ENCODE measurements at regions not wholly inside any gene's neighbourhood (a gene's known extent, or its start where the extent isn't known, plus 50 kb on each side); places are given as distances from the start of the nearest gene placed in this dataset.
"Not testable (repeated sequence)": the region's sequence is repeated elsewhere in the genome, so short reads cannot be mapped to it uniquely, and the experiment has no call there.

DNA sequence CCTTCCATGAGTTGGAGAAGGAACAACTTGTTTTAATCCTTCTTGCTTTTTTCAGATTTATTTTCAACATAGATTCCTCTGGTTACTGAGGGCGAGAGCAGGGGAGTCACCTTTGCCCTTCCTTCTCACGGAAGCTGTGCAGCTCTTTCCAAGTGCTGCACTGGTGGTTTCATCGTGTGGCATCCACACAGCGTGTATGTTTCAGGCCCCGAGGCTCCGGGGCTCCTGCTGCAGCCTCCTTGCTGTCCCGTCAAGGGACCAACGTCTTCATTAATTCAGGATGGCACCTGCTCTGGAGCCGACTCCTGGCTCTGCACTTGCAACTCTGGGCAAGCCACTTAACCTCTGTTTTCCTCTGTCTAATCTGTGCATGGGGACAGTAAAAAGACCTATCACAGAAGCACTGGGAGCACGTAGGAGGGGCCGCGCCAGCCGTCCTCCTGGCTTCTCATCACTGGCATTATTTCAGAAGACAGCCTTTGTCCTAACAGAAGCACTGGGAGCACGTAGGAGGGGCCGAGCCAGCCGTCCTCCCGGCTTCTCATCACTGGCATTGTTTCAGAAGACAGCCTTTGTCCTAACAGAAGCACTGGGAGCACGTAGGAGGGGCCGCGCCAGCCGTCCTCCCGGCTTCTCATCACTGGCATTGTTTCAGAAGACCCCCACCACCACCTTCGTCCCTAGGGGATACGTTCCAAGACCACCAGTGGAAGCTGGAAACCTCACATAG, 117.8 kb upstream of the NKX1-1 start:
- TF ChIP-seq, protein P1, sequence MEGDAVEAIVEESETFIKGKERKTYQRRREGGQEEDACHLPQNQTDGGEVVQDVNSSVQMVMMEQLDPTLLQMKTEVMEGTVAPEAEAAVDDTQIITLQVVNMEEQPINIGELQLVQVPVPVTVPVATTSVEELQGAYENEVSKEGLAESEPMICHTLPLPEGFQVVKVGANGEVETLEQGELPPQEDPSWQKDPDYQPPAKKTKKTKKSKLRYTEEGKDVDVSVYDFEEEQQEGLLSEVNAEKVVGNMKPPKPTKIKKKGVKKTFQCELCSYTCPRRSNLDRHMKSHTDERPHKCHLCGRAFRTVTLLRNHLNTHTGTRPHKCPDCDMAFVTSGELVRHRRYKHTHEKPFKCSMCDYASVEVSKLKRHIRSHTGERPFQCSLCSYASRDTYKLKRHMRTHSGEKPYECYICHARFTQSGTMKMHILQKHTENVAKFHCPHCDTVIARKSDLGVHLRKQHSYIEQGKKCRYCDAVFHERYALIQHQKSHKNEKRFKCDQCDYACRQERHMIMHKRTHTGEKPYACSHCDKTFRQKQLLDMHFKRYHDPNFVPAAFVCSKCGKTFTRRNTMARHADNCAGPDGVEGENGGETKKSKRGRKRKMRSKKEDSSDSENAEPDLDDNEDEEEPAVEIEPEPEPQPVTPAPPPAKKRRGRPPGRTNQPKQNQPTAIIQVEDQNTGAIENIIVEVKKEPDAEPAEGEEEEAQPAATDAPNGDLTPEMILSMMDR (IDR thresholded peaks at IDR 0.05; ENCODE audit: low read depth, low read length), result no peak
- ChIA-PET CTCF (no interaction called here), POLR2A (no interaction called here)
- peaks cover 31% of the 10 kb centered on the region for H3K27me3 ChIP-seq (ENCODE audit: control insufficient read depth, insufficient read depth, low read length)
- H3K4me3 ChIP-seq (ENCODE audit: low read depth, low read length), result no peak overlapping the region
- no peak overlapping the region for H3K27ac ChIP-seq (ENCODE audit: low read depth, low read length)
- peaks cover 18% of the 10 kb centered on the region; the same call in 1 of the 2 replicates for H3K9me3 ChIP-seq (ENCODE audit: control insufficient read depth, insufficient read depth, low read length)
- DNase-seq (ENCODE audit: low read depth, low spot score), result no peak

DNA sequence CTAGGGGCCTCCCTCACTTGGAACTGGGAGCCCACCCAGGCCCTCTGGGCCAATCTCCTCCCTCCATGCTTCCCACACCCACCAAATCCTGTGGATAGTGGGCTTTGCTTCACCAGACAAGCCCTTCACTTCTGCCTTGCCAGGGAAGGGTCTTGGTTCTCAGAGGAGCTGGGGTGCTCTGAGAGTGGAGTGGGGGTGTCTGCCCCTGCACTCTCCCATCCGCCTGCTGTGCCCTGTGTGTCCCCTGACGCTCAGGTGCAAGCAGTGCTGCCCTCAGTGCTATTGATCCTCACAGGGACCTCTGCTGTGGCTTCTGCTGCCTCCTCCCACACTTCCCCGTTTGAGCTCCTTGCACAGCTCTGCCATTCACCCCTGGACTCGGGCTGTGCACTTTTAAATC, 117.3 kb upstream of the NKX1-1 start:
- TF ChIP-seq, protein P1 (IDR thresholded peaks at IDR 0.05; ENCODE audit: low read depth, low read length), result no peak
- peaks cover 18% of the 10 kb centered on the region; the same call in 1 of the 2 replicates for H3K9me3 ChIP-seq (ENCODE audit: control insufficient read depth, insufficient read depth, low read length)
- ChIA-PET CTCF (no interaction called here), POLR2A (no interaction called here)
- peaks cover 37% of the 10 kb centered on the region for H3K27me3 ChIP-seq (ENCODE audit: control insufficient read depth, insufficient read depth, low read length)
- H3K27ac ChIP-seq (ENCODE audit: low read depth, low read length), result no peak overlapping the region
- no peak overlapping the region for H3K4me3 ChIP-seq (ENCODE audit: low read depth, low read length)
- DNase-seq (ENCODE audit: low read depth, low spot score), result no peak

DNA sequence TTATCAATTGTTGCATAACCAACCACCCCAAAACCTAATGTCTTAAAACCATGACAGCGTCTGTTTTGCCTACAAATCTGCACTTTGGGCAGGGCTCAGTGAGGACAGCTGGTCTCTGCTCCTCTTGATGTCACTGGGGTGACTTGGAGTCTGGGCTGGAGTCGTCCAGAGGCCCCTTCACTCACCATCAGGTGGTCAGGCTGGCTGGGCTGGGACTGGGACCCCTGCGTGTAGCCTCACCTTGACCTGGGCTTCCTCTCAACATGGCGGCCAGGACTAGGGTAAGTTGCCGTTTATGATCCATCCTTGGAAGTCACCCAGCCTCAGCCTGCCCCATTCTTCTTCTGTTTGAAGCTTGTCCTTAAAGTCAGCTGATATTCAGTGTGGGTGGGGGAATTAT, 116.8 kb upstream of the NKX1-1 start:
- TF ChIP-seq, protein P1 (IDR thresholded peaks at IDR 0.05; ENCODE audit: low read depth, low read length), result no peak
- no peak for DNase-seq (ENCODE audit: low read depth, low spot score)
- ChIA-PET POLR2A (no interaction called here), CTCF (no interaction called here)
- Histone ChIP-seq H3K9me3 (ENCODE audit: control insufficient read depth, insufficient read depth, low read length) (peaks cover 18% of the 10 kb centered on the region; the same call in 1 of the 2 replicates), H3K27ac (ENCODE audit: low read depth, low read length) (no peak overlapping the region), H3K4me3 (ENCODE audit: low read depth, low read length) (no peak overlapping the region), H3K27me3 (ENCODE audit: control insufficient read depth, insufficient read depth, low read length) (peaks cover 40% of the 10 kb centered on the region)

DNA sequence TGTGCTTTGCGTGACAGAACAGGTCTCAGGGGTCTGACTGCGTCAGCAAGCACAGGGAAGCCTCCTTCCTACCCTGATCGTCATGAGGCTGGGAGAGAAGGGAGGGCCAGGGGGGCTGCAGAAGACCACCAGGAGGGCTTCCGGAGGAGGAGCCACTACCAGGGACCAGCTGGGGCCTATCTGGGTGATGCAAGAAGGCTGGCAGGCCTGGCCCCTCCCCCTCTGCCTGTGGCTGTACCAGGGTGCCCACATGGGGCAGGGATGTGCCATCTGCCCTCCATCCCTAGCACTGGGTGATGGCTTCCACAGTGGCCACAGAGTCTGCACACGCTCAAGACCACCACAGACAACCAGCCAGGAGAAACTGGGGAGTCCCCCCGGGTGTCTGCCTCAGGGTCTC, 116.4 kb upstream of the NKX1-1 start:
- H3K27me3 ChIP-seq (ENCODE audit: control insufficient read depth, insufficient read depth, low read length), result peaks cover 42% of the 10 kb centered on the region
- POLR2A ChIA-PET, result no interaction called here
- CTCF ChIA-PET, result interaction anchor here (1.4 kb wide), 1 partner anchor 26 kb away, joined by 5 read pairs; no protein-coding TSS in a partner anchor
- peaks cover 18% of the 10 kb centered on the region; the same call in 1 of the 2 replicates for H3K9me3 ChIP-seq (ENCODE audit: control insufficient read depth, insufficient read depth, low read length)
- no peak for DNase-seq (ENCODE audit: low read depth, low spot score)
- no peak overlapping the region for H3K27ac ChIP-seq (ENCODE audit: low read depth, low read length)
- no peak overlapping the region for H3K4me3 ChIP-seq (ENCODE audit: low read depth, low read length)
- TF ChIP-seq, protein P1 (IDR thresholded peaks at IDR 0.05; ENCODE audit: low read depth, low read length), result no peak

DNA sequence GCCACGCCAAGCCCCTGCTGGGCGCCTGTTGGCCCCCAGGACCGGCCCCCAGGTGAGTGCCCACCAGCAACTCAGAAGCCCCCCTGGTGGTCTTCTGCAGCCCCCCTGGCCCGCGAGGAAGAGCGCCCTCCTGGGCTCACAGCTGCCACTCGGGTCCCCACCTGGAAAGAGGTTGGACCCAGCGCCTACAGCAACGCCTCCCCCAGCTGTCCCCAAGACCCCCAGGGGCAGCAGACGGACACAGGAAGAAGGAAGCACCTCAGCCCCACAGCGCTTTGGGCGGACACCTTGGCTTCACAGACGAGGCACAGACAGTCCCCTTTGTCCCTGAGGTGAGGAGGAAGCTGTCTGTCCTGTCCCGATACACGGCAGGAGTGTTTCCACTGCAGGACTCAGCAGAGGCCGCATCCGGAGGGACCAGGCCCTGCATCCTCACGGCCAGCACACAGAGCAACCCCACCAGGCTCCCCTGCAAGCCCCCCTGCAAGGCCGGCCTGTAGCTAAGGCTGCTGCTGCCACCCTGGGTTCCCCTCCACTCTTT, 115.6 kb upstream of the NKX1-1 start:
- TF ChIP-seq, protein P1 (IDR thresholded peaks at IDR 0.05; ENCODE audit: low read depth, low read length), result no peak
- CTCF ChIA-PET, result interaction anchor here (0.5 to 1.4 kb wide), 2 partner anchors 27 to 719 kb away, joined by 3 to 5 read pairs; no protein-coding TSS in a partner anchor
- no peak overlapping the region for H3K27ac ChIP-seq (ENCODE audit: low read depth, low read length)
- peaks cover 45% of the 10 kb centered on the region for H3K27me3 ChIP-seq (ENCODE audit: control insufficient read depth, insufficient read depth, low read length)
- no peak overlapping the region for H3K4me3 ChIP-seq (ENCODE audit: low read depth, low read length)
- no peak for DNase-seq (ENCODE audit: low read depth, low spot score)
- POLR2A ChIA-PET, result no interaction called here
- H3K9me3 ChIP-seq (ENCODE audit: control insufficient read depth, insufficient read depth, low read length), result peaks cover 18% of the 10 kb centered on the region; the same call in 1 of the 2 replicates

DNA sequence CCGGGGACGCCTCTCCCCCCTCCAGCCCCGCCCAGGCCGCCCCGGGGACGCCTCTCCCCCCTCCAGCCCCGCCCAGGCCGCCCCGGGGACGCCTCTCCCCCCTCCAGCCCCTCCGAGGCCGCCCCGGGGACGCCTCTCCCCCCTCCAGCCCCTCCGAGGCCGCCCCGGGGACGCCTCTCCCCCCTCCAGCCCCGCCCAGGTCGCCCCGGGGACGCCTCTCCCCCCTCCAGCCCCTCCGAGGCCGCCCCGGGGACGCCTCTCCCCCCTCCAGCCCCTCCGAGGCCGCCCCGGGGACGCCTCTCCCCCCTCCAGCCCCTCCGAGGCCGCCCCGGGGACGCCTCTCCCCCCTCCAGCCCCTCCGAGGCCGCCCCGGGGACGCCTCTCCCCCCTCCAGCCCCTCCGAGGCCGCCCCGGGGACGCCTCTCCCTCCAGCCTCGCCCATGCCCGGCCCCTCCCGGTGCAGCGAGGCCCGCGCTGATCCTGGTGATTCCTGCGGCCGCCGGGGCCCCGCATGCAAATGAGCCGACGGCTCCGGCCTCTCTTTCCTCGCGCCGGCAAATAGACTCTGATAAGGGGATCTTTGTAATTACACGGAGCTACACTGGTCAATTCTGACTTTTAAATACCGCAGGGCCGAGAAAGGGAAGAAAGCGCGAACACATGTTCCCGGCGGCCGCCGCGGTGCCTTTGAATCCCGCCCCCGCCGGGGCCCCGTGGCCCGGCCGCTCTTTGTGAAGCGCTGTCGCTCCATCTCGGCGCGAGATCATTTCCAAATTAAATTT, 114.7 kb upstream of the NKX1-1 start:
- DNase-seq (ENCODE audit: low read depth, low spot score), result not testable (repeated sequence)

More for the DNA sequence above, 114.7 kb upstream of the NKX1-1 start:
- Histone ChIP-seq H3K9me3 (ENCODE audit: control insufficient read depth, insufficient read depth, low read length) (peaks cover 18% of the 10 kb centered on the region; the same call in 1 of the 2 replicates), H3K27me3 (ENCODE audit: control insufficient read depth, insufficient read depth, low read length) (peaks cover 54% of the 10 kb centered on the region)
- H3K4me3 ChIP-seq (ENCODE audit: low read depth, low read length); POLR2A ChIA-PET; H3K27ac ChIP-seq (ENCODE audit: low read depth, low read length): not testable (repeated sequence)
- CTCF ChIA-PET, result interaction anchor here (0.5 to 1.4 kb wide), 2 partner anchors 28 to 718 kb away, joined by 3 to 5 read pairs; no protein-coding TSS in a partner anchor

Measured in AG04450 (cell line).